Neural progenitor cell (in vitro differentiated cells): ENCODE measurements at regions not wholly inside any gene's neighbourhood (a gene's known extent, or its start where the extent isn't known, plus 50 kb on each side); places are given as distances from the start of the nearest gene placed in this dataset.

Experiments
- EZH2 ChIP-seq: fragments of 200-600 bp; sonication (generic); IDR thresholded peaks from 2 replicates; pipeline ENCODE4 v1.6.1; 2017; ENCODE audit warnings: antibody characterized with exemption, mild to moderate bottlenecking, moderate library complexity
- EZH2phosphoT487 ChIP-seq: fragments of 200-600 bp; sonication (generic); IDR thresholded peaks from 2 replicates; pipeline ENCODE4 v1.6.1; 2017; ENCODE audit warnings: antibody characterized with exemption
- TF ChIP-seq, protein P1 (sequence below): fragments of 200-600 bp; sonication (generic); IDR thresholded peaks from 2 replicates; pipeline ENCODE4 v1.5.1; 2017; ENCODE audit warnings: antibody characterized with exemption, mild to moderate bottlenecking

DNA sequence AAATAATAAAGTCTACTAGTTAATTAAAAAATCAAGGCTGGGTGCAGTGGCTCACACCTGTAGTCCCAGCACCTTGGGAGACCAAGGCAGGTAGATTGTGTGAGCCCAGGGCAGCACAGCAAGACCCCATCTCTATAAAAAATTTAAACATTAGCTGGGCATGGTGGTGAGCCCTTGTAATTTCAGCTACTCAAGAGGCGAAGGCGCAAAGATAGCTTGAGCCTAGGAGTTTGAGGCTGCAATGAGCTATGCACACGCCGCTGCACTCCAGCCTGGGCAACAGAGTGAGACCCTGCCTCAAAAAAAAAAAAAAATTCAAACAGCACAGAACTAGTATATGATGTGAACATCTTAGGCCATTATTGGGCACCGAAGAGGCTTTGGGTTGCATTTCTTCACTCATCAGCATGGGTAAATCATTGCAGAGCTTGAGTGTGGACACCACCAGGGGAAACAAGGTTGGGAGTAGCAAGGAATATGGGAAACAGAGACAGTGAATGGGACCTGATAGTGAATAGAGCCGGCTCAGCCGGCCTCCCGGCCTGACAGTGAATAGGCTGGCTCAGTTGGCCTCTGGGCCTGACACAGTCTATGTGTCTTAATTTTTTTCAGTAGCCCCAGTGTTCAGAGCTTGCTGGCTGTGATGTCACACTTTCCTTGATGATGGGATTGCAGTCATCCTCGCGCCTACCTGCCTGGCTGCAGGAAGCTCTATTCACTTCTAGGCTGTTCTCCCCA lies 89.1 kb upstream of the ERRFI1 start:
- TF ChIP-seq, protein P1, sequence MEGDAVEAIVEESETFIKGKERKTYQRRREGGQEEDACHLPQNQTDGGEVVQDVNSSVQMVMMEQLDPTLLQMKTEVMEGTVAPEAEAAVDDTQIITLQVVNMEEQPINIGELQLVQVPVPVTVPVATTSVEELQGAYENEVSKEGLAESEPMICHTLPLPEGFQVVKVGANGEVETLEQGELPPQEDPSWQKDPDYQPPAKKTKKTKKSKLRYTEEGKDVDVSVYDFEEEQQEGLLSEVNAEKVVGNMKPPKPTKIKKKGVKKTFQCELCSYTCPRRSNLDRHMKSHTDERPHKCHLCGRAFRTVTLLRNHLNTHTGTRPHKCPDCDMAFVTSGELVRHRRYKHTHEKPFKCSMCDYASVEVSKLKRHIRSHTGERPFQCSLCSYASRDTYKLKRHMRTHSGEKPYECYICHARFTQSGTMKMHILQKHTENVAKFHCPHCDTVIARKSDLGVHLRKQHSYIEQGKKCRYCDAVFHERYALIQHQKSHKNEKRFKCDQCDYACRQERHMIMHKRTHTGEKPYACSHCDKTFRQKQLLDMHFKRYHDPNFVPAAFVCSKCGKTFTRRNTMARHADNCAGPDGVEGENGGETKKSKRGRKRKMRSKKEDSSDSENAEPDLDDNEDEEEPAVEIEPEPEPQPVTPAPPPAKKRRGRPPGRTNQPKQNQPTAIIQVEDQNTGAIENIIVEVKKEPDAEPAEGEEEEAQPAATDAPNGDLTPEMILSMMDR = no peak
- TF ChIP-seq EZH2 = no peak
- no peak for TF ChIP-seq EZH2phosphoT487
